ENCODE measurements at regions not wholly inside any gene's neighbourhood (a gene's known extent, or its start where the extent isn't known, plus 50 kb on each side); places are given as distances from the start of the nearest gene placed in this dataset.

DNA sequence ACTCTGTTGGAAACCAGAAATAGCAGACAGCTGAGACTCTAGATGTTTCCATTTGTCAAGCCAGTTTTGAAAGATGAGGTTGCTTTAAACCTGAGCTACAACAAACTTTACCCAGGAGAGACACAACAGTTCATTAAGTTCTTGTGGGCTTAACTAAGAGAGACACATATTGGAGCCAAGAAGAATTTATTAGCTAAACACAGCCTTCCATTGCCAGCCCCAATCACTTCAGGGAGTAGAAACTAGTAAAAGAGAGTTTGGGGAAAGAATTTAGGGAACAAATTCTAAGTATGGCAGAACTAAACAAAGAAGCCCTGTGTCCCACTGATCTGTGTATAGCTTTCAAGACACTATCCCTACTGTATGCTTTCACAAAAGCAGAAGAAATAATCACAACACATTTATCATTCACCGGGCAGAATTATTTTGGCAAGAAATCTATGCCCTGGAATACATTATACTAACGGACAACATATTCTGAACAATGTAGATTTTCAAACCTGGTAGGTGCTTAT is 87.3 kb upstream of the KAZN start:
- TF ChIP-seq POLR2A (IDR thresholded peaks at IDR 0.05; ENCODE audit: low read depth) (no peak), POLR2AphosphoS5 (IDR thresholded peaks at IDR 0.05) (no peak)
- TF ChIP-seq, protein P1, sequence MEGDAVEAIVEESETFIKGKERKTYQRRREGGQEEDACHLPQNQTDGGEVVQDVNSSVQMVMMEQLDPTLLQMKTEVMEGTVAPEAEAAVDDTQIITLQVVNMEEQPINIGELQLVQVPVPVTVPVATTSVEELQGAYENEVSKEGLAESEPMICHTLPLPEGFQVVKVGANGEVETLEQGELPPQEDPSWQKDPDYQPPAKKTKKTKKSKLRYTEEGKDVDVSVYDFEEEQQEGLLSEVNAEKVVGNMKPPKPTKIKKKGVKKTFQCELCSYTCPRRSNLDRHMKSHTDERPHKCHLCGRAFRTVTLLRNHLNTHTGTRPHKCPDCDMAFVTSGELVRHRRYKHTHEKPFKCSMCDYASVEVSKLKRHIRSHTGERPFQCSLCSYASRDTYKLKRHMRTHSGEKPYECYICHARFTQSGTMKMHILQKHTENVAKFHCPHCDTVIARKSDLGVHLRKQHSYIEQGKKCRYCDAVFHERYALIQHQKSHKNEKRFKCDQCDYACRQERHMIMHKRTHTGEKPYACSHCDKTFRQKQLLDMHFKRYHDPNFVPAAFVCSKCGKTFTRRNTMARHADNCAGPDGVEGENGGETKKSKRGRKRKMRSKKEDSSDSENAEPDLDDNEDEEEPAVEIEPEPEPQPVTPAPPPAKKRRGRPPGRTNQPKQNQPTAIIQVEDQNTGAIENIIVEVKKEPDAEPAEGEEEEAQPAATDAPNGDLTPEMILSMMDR (IDR thresholded peaks at IDR 0.05), result no peak
